K562 (cell line): ENCODE measurements at regions not wholly inside any gene's neighbourhood (a gene's known extent, or its start where the extent isn't known, plus 50 kb on each side); places are given as distances from the start of the nearest gene placed in this dataset.

Source experiments
- ATAC-seq: fragments of 200-7000 bp; cut with Tn5 transposase; 3 replicates; pipeline ENCODE4 v1.9.1; 2020; ENCODE audit warnings: moderate library complexity
- BruUV-seq: library from RNA; stranded (reverse); fragments of 400-500 nt; replicated peaks from 2 replicates; lab custom pipeline; 2021; lab: Mats Ljungman, UMichigan
- CTCF ChIA-PET: fragments of 300-600 bp; formaldehyde crosslinking; extraction: SDS; loops from one replicate; lab custom pipeline; 2021; ENCODE audit warnings: low intra/inter-chr PET ratio; lab: Yijun Ruan, JAX
- POLR2A ChIA-PET: fragments of 300-600, 350-650 bp; sonication (Branson Sonifier 250); formaldehyde crosslinking; extraction: SDS; loops from one replicate; lab custom pipeline; 2021; ENCODE audit warnings: antibody characterized with exemption, inconsistent platforms; lab: Yijun Ruan, JAX
- DNase-seq, 4 experiments: peaks; one replicate each; pipeline versions ENCODE4 v3.0.0 to v3.0.0-alpha.2; 2011 to 2018; ENCODE audit warnings: low spot score in 3 of 4, mixed read lengths in 3 of 4; ENCODE audit errors: extremely low read depth in 1 of 4
- FAIRE-seq: peaks from 2 replicates; lab custom pipeline; 2011; peaks lifted over from hg19 to GRCh38; lab: Jason Lieb, UNC
- H2AFZ ChIP-seq: 2 replicates; pipeline ENCODE4 v1.6.0; 2011; ENCODE audit warnings: low read depth, low read length, control low read depth, inconsistent platforms
- H3K27ac ChIP-seq: fragments of 200-600 bp; 3 replicates; pipeline ENCODE4 v1.8.0; 2011; ENCODE audit warnings: low read depth, mild to moderate bottlenecking, control low read depth, inconsistent platforms, low read length, moderate library complexity, mixed read lengths; ENCODE audit errors: extremely low read depth
- H3K27me3 ChIP-seq, 2 experiments: fragments of 300-600 bp in 1 of 2; 2 replicates in 1 of 2; 3 replicates in 1 of 2; pipeline versions ENCODE4 v1.6.0 to v1.8.0; 2011; ENCODE audit warnings: inconsistent platforms in 2 of 2, low read length in 2 of 2, mild to moderate bottlenecking in 1 of 2, mixed read lengths in 1 of 2, moderate library complexity in 1 of 2; ENCODE audit not compliant: control insufficient read depth in 2 of 2, insufficient read depth in 2 of 2
- H3K36me3 ChIP-seq: fragments of 300-600 bp; 3 replicates; pipeline ENCODE4 v1.8.0; 2011; ENCODE audit warnings: mild to moderate bottlenecking, low read length, inconsistent platforms; ENCODE audit not compliant: control insufficient read depth, insufficient read depth
- H3K4me1 ChIP-seq, 2 experiments: fragments of 200-600 bp in 1 of 2; replicated peaks in 1 of 2; 2 replicates in 1 of 2; 3 replicates in 1 of 2; pipeline versions ENCODE4 v1.5.1 to v1.8.0; 2011; ENCODE audit warnings: inconsistent platforms in 2 of 2, low read length in 2 of 2, mild to moderate bottlenecking in 1 of 2, mixed read lengths in 1 of 2, moderate library complexity in 1 of 2; ENCODE audit not compliant: control insufficient read depth in 2 of 2, insufficient read depth in 2 of 2
- H3K4me2 ChIP-seq: 2 replicates; pipeline ENCODE4 v1.6.1; 2011; ENCODE audit warnings: low read length, control low read depth, inconsistent platforms, mixed read lengths; ENCODE audit not compliant: insufficient read depth
- H3K4me3 ChIP-seq: fragments of 200-600 bp; sonication (generic), shearing (Covaris generic); 2 replicates; pipeline ENCODE4 v1.5.1; 2016; ENCODE audit warnings: control low read depth, inconsistent platforms
- H3K79me2 ChIP-seq: fragments of 200-600 bp; 3 replicates; pipeline ENCODE4 v1.8.0; 2011; ENCODE audit warnings: low read length, inconsistent platforms; ENCODE audit not compliant: control insufficient read depth, insufficient read depth
- H3K9ac ChIP-seq, 2 experiments: 2 replicates each; pipeline versions ENCODE4 v1.6.0 to v1.6.1; 2011; ENCODE audit warnings: low read depth in 2 of 2, low read length in 2 of 2, control low read depth in 1 of 2, inconsistent platforms in 1 of 2, mild to moderate bottlenecking in 1 of 2, mixed read lengths in 1 of 2; ENCODE audit not compliant: insufficient read depth in 1 of 2
- H3K9me1 ChIP-seq: one replicate; pipeline ENCODE4 v1.6.0; 2011; ENCODE audit warnings: inconsistent platforms, mild to moderate bottlenecking, low read length, moderate library complexity; ENCODE audit not compliant: control insufficient read depth, insufficient read depth
- H3K9me3 ChIP-seq: replicated peaks from 2 replicates; pipeline ENCODE4 v1.5.1; 2011; ENCODE audit warnings: low read depth, low read length, inconsistent platforms; ENCODE audit not compliant: control insufficient read depth, insufficient read depth
- H4K20me1 ChIP-seq: replicated peaks from 2 replicates; pipeline ENCODE4 v1.6.1; 2011; ENCODE audit warnings: low read length, inconsistent platforms, mixed read lengths; ENCODE audit not compliant: control insufficient read depth, insufficient read depth
- CHD4 ChIP-seq: fragments of 200-600 bp; sonication (generic); IDR thresholded peaks from 3 replicates; pipeline ENCODE4 v1.6.1; 2012; ENCODE audit warnings: low read depth, mild to moderate bottlenecking, mixed read lengths, low read length, inconsistent platforms; ENCODE audit not compliant: insufficient read depth, insufficient replicate concordance, poor library complexity, severe bottlenecking
- CUX1 ChIP-seq: fragments of 200-800 bp; sonication (Bioruptor generic); IDR thresholded peaks from 2 replicates; pipeline ENCODE4 v1.6.1; 2016; ENCODE audit warnings: missing genetic modification characterization, missing compliant biosample characterization
- FOXJ2 ChIP-seq: fragments of 200-800 bp; sonication (Bioruptor generic); IDR thresholded peaks from 2 replicates; pipeline ENCODE4 v1.6.1; 2016; ENCODE audit warnings: missing genetic modification characterization, missing compliant biosample characterization
- LARP7 ChIP-seq: fragments of 450-650 bp; IDR thresholded peaks from 2 replicates; pipeline ENCODE4 v1.6.1; 2016
- ZKSCAN3 ChIP-seq: fragments of 250-450 bp; sonication (Bioruptor Pico); IDR thresholded peaks from 2 replicates; pipeline ENCODE4 v1.4.0; 2020
- ZNF655 ChIP-seq: fragments of 250-450 bp; sonication (Bioruptor Pico); IDR thresholded peaks from 2 replicates; pipeline ENCODE4 v1.5.0; 2021
- WGBS: fragments of 100-300 bp; shearing (Covaris generic); methylation state at CpG from one replicate; pipeline ENCODE4 v1.1.6; 2016; ENCODE audit warnings: low coverage, mixed read lengths; ENCODE audit not compliant: insufficient coverage; ENCODE audit errors: missing lambda C conversion rate; 5-methylcytosine and 5-hydroxymethylcytosine counted together
- in situ Hi-C: fragments of 300-500 bp; cut with MboI; formaldehyde crosslinking; loops from 4 replicates; pipeline ENCODE4 v1.15.0; 2018; ENCODE audit warnings: inconsistent platforms, mixed read lengths
- intact Hi-C: fragments of 100-400 bp; cut with micrococcal nuclease; formaldehyde crosslinking; loops from 2 replicates; pipeline ENCODE4 v1.14.2; 2022
- TF ChIP-seq, protein P1 (sequence below): sonication (generic); formaldehyde crosslinking; IDR thresholded peaks from 2 replicates; pipeline ENCODE4 v1.8.1; 2022; ENCODE audit warnings: missing genetic modification reagents
- TF ChIP-seq, protein P2 (sequence below): sonication (generic); formaldehyde crosslinking; IDR thresholded peaks from 2 replicates; pipeline ENCODE4 v1.8.0; 2023; ENCODE audit warnings: mild to moderate bottlenecking, missing genetic modification reagents

DNA sequence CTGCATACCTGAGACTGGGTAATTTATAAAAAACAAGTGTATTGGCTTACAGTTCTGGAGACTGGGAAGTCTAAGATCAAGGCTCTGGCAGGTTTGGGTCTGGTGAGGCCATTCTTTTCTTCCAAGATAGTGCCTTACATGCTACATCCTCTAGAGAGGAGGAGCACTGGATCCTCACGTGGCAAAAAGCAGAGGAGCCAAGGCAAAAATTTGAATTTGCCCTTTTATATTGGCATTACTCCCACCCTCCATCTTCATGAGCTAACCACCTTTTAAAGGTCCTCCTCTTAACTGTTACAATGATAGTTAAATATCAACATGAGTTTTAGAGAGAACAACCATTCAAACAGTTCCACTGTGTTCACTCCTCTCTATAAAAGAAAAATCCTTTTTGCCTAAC is 286.3 kb upstream of the SEL1L start:
- H3K4me3 ChIP-seq, result no peak overlapping the region
- CTCF ChIA-PET, result no interaction called here
- no peaks in the 10 kb centered on the region for H3K9me3 ChIP-seq
- BruUV-seq, result no TSS peak
- no peaks in the 10 kb centered on the region for H3K4me1 ChIP-seq
- H3K79me2 ChIP-seq, result no peaks in the 10 kb centered on the region
- FAIRE-seq, result no peak
- no peaks in the 10 kb centered on the region for H4K20me1 ChIP-seq
- intact Hi-C loops (no loop called here), in situ Hi-C loops (no loop called here)
- 0% methylated on average over 1 of the region's 1 CpG for WGBS
- no peak for DNase-seq
- no peak overlapping the region for H3K27ac ChIP-seq
- no peak overlapping the region for H3K9ac ChIP-seq
- H2AFZ ChIP-seq, result no peak overlapping the region
- H3K4me2 ChIP-seq, result no peak overlapping the region
- H3K36me3 ChIP-seq, result no peaks in the 10 kb centered on the region
- ATAC-seq, result no peak
- H3K9me1 ChIP-seq, result no peaks in the 10 kb centered on the region
- H3K27me3 ChIP-seq, result no peaks in the 10 kb centered on the region
- POLR2A ChIA-PET, result no interaction called here
- TF ChIP-seq, protein P1, sequence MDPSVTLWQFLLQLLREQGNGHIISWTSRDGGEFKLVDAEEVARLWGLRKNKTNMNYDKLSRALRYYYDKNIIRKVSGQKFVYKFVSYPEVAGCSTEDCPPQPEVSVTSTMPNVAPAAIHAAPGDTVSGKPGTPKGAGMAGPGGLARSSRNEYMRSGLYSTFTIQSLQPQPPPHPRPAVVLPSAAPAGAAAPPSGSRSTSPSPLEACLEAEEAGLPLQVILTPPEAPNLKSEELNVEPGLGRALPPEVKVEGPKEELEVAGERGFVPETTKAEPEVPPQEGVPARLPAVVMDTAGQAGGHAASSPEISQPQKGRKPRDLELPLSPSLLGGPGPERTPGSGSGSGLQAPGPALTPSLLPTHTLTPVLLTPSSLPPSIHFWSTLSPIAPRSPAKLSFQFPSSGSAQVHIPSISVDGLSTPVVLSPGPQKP (CRISPR knock-in tag), result no peak
- TF ChIP-seq CHD4 (no peak), FOXJ2 (no peak), ZNF655 (CRISPR knock-in tag) (no peak), LARP7 (no peak), ZKSCAN3 (CRISPR knock-in tag) (no peak), CUX1 (CRISPR knock-in tag) (no peak)
- TF ChIP-seq, protein P2, sequence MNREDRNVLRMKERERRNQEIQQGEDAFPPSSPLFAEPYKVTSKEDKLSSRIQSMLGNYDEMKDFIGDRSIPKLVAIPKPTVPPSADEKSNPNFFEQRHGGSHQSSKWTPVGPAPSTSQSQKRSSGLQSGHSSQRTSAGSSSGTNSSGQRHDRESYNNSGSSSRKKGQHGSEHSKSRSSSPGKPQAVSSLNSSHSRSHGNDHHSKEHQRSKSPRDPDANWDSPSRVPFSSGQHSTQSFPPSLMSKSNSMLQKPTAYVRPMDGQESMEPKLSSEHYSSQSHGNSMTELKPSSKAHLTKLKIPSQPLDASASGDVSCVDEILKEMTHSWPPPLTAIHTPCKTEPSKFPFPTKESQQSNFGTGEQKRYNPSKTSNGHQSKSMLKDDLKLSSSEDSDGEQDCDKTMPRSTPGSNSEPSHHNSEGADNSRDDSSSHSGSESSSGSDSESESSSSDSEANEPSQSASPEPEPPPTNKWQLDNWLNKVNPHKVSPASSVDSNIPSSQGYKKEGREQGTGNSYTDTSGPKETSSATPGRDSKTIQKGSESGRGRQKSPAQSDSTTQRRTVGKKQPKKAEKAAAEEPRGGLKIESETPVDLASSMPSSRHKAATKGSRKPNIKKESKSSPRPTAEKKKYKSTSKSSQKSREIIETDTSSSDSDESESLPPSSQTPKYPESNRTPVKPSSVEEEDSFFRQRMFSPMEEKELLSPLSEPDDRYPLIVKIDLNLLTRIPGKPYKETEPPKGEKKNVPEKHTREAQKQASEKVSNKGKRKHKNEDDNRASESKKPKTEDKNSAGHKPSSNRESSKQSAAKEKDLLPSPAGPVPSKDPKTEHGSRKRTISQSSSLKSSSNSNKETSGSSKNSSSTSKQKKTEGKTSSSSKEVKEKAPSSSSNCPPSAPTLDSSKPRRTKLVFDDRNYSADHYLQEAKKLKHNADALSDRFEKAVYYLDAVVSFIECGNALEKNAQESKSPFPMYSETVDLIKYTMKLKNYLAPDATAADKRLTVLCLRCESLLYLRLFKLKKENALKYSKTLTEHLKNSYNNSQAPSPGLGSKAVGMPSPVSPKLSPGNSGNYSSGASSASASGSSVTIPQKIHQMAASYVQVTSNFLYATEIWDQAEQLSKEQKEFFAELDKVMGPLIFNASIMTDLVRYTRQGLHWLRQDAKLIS (CRISPR knock-in tag), result no peak
